ENCODE measurements at regions not wholly inside any gene's neighbourhood (a gene's known extent, or its start where the extent isn't known, plus 50 kb on each side); places are given as distances from the start of the nearest gene placed in this dataset.

DNA sequence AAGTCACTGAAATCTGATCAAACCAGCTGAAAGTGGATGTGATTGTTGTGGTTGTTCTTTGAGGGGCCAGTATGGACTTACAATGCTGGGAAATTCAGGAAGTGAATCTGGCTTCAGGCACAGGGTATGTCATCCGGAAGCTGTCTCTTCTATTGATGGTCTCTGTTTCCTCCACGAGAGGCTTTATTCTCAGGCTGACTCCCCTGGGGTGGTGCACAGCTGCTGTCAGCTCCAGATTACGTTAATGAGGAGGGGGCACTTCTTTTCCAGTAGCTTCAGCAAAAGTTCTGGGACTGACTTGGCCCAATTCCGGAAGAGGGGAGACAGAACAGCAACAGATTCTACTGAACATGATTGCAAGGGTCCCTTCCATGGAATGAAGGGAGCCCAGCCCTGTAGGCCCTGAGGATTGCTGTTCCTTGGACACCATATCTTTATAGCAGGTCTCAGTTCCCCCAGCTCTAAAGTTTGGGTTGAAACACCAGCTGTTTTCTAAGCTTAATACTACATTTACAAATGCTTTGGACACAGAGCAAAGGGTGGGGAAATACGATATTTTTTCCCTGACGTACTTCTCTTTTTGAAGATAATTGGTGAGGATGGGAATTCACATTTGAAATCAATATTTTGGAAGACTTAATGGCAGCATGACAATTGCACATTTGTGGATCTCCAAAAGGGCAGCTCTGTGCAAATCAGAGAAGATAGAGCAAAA, 400.9 kb downstream of the TSN start:
- TF ChIP-seq, protein P1, sequence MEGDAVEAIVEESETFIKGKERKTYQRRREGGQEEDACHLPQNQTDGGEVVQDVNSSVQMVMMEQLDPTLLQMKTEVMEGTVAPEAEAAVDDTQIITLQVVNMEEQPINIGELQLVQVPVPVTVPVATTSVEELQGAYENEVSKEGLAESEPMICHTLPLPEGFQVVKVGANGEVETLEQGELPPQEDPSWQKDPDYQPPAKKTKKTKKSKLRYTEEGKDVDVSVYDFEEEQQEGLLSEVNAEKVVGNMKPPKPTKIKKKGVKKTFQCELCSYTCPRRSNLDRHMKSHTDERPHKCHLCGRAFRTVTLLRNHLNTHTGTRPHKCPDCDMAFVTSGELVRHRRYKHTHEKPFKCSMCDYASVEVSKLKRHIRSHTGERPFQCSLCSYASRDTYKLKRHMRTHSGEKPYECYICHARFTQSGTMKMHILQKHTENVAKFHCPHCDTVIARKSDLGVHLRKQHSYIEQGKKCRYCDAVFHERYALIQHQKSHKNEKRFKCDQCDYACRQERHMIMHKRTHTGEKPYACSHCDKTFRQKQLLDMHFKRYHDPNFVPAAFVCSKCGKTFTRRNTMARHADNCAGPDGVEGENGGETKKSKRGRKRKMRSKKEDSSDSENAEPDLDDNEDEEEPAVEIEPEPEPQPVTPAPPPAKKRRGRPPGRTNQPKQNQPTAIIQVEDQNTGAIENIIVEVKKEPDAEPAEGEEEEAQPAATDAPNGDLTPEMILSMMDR (IDR thresholded peaks at IDR 0.05) = no peak
- no peak for TF ChIP-seq EZH2phosphoT487 (IDR thresholded peaks at IDR 0.05)

Data from neural progenitor cell (in vitro differentiated cells).